ENCODE measurements at regions not wholly inside any gene's neighbourhood (a gene's known extent, or its start where the extent isn't known, plus 50 kb on each side); places are given as distances from the start of the nearest gene placed in this dataset.

GRCh38 chr16:9348912-9349311 is 257.5 kb downstream of the HAPSTR1 start:
- TF ChIP-seq EWSR1 (IDR thresholded peaks at IDR 0.05; ENCODE audit: borderline replicate concordance, low read depth, partially characterized antibody) (no peak), GATAD2A (IDR thresholded peaks at IDR 0.05) (no peak), CTCF (IDR thresholded peaks at IDR 0.05 in 2 of 3, conservative IDR thresholded peaks at IDR 0.05 in 1 of 3; ENCODE audit: insufficient read depth in 2 of 3, low read depth in 1 of 3, low read length in 3 of 3) (no peak), PCBP2 (IDR thresholded peaks at IDR 0.05; ENCODE audit: low read depth, low read length, poor library complexity, severe bottlenecking) (no peak), ATF6 (CRISPR knock-in tag; IDR thresholded peaks at IDR 0.05) (no peak), ZNF589 (CRISPR knock-in tag; IDR thresholded peaks at IDR 0.05; ENCODE audit: low read depth) (no peak), POLR2AphosphoS5 (IDR thresholded peaks at IDR 0.05; ENCODE audit: control insufficient read depth, insufficient read depth, low read depth, low read length) (no peak), RNF219 (CRISPR knock-in tag; IDR thresholded peaks at IDR 0.05) (no peak), SMARCA5 (IDR thresholded peaks at IDR 0.05) (no peak)
- TF ChIP-seq, protein P1, sequence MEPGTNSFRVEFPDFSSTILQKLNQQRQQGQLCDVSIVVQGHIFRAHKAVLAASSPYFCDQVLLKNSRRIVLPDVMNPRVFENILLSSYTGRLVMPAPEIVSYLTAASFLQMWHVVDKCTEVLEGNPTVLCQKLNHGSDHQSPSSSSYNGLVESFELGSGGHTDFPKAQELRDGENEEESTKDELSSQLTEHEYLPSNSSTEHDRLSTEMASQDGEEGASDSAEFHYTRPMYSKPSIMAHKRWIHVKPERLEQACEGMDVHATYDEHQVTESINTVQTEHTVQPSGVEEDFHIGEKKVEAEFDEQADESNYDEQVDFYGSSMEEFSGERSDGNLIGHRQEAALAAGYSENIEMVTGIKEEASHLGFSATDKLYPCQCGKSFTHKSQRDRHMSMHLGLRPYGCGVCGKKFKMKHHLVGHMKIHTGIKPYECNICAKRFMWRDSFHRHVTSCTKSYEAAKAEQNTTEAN (CRISPR knock-in tag; IDR thresholded peaks at IDR 0.05) = no peak
